CD4-positive, alpha-beta T cell treated with Interleukin-10 for 1 hour (primary cell): ENCODE measurements at regions not wholly inside any gene's neighbourhood (a gene's known extent, or its start where the extent isn't known, plus 50 kb on each side); places are given as distances from the start of the nearest gene placed in this dataset.

ENCODE experiments used
- DNase-seq: peaks from one replicate; pipeline ENCODE4 v3.0.0-alpha.2; 2020

DNA sequence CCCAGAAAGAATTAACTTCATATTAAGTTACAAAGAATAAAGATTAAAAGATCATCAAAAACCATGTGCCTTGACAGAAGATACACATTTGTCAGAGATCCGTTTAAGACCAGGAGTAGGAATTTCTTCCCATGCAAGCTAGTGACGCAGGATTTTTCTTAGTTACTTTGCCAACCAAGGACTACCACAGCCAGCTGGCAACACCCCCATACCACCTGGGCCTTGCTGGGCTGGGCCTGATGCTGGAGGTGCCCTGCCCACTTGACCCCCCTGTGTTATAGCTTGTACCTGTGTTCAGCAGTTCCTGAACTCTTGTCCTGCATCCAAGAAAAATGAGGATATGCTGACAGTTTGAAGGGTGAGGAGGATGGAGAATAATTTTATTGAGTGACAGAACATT, 290.9 kb upstream of the SMC2 start:
- no peak for DNase-seq

DNA sequence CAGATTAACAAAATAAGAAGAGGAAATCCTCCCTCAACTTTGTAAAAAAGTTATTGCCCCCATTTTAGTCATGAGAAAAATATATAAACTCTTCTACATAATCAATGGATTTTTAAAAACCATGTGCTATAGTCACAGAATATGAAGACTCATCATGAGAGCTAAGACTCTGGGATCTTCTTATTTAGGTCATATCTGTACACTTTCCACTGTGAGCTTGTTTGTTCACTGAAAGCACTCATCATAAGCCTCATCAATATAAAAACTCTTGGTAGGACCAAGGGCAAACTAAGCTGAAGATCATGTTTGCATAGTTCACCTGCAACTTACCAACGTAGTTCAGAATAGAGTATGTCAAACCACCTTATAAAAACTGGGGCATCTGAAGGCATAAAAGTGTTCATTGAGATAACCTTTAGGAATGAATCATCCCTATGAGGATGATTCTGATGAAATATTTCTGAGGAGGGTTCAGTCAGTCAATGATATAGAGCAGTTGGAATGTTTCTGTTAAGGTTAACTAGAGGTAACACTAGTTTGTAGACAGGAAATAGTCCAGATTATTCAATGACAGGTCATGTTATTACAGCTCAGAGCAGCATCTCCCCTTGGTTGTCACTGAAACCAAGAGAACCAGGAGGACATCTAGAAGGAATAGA, 289.9 kb upstream of the SMC2 start:
- no peak for DNase-seq

DNA sequence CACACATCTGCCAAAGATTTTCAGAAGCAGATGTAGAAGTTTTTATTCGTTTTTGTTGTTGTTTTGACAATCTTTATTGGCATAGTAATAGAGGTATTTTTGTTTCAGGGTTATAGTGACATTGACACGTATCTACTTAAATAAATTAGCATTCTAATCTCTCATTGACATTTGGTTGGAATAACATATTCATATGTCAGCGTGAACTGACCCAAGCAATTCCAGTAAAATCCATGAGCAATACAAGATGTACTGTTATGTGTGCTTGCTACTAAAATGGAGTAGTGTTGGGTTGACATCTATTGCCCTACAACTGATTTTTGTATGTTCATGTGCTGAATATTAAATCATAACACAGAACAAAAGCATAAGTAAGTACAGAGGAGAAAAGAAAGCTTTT, 284.4 kb upstream of the SMC2 start:
- DNase-seq: no peak

DNA sequence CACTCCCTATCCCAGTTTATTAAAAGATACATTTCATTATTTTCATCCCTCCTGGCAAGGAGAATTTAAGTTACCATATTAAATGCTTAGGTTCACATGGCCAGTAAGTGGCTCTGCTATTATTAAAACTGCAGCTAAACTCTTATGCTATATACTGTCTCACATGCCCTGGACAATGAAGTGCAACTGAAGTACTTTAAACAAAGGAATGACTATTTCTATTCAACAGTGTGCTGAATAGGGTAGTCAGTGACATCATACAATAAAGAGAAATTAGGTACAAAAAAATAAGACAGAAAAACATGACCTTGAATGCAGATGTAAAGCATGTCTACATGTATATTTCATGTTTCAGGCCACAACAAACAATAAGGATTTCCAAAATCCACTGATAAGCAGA, 282.6 kb upstream of the SMC2 start:
- DNase-seq: no peak

DNA sequence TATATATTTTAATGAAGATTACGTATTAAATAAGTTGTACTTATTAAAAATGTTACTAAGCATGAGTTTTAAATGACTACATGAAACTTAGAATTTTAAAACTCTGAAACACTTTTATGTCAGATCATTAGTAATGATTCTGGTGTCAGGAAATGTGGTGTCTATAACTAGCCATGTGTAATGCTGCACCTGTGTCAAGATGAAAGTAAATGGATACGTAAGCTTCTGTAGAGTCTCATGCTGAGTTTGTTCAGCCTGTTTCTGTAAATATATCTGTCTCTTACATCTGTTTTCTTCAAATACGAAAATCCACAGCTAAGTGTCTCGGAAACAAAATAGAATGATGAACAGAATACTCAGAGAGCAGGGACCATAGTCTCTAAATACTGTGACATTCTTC, 278.0 kb upstream of the SMC2 start:
- DNase-seq: no peak

DNA sequence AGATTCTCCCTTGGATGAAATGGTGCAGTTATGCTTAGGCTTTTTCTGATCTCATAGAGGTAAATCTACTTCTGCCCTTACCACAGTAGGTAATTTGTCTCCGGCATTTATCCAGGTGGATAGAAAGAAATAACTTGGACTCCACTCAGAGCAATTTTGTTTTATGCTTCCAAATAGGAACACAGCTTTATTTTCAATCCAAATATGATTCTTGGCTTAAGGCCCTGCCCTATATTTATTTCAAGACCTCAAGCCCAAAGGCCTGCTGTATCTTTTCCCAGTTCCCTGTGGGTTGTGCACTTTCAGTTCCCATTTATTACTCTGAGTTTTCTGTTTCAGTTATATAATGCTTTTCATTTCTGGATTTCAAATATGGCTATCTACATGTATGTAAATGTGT, 274.2 kb upstream of the SMC2 start:
- DNase-seq: no peak

DNA sequence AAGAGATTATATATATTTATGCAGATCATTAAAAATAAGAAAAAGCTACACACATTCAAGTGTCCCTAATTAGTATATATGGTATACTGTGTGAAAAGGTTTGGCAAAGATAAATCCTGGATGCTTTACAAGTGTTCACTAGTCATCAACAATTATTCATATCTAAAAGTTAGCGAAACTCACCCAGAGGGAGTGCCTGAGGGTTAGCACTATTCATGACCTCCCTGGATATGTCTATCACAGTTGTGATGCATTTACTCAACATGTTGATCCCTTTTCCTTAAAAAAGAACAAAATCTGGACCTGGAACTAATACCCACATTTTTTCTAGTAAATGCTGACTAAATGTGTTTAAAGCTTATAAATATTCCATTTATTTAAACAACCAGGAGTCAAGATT, 273.0 kb upstream of the SMC2 start:
- no peak for DNase-seq

DNA sequence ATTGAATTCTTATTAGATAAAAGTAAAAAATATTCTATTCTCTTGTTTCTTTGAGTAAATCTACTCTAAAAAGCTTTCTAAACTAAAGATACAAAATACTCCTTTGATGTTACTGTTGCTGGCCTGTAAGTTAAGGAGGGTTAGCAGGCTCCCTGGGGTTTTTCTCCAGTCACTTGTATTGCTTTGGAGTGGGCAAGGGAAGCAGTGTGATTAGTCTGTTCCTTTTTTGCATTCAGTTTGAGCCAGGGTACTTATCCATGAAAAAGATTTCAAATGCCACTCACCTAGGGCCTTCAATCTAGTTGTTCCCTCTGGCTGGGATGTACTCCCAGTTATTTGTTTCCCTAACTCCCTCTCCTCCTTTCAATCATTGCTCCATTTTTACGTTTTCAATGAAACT, 256.2 kb upstream of the SMC2 start:
- no peak for DNase-seq

DNA sequence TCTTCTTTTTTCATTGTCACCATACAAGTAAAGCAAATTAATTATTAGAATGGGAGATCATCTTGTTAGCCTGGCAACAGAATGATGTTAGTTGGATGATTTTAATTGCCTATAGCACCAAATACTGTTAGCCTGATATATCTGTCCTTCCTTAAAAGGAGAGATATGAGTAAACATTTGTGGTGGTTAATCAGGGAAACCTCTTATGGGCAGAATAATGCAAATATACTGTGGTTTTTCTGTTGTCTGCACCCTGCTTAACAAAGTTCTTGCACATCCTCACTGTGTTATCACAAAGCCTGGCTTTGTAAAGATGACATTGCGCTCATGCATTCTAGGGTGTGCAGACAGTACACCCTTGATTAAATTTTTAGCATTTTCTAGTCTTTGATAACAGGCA, 254.9 kb upstream of the SMC2 start:
- DNase-seq: no peak

DNA sequence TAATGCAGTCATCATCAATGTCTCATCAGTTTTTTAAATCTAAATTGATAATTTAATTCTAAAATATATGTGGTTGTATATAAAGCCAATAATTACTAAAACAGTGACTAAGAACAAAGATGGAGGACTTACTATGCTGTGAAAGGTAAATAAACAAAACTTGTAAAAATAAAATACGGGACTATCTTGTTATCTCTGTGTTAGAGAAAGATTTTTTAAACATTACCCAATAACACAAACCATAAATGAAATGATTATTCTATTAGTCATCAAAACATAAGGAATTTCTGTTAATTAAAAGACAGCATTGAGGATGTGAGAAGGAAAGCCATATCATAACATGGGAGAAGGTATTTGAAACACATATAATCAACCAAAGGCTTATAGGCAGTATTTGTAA, 226.2 kb upstream of the SMC2 start:
- no peak for DNase-seq

DNA sequence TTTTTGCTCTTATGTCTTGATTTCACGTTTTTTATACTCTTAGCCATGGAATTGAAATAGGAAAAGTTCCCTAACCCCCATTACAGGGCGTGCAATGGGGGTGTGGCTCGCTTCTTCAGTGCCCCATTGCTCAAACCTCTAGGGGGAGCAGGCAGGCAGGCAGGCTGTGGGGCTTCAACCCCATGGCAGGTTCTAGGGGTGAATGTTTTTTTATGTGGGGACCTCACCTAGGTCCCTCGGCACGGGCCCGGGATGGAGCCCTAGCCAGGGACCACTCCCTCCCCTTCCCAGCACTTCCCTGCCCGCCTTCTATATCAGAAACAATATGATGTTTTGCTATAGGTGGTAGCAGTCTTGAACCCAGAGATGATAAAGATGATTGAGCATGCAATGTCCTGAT, 221.3 kb upstream of the SMC2 start:
- no peak for DNase-seq

DNA sequence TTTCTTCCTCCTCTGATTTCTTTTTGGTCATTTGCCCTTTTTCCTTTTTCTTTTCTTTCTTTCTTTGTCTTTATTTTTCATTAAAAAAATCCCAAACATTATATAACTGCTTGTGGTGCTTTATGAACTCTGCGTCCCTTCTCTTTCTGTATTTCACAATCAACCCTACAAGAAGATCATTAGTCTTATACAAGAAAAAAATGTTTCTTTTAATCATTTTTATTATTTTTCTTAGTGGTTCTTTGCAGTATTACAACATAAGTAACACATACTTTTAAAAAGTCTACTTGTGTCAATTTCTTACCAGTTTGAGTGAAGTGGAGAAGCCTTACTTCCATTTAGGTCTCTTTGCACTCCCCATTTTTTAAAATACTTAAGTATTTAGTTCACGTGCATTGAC, 212.7 kb upstream of the SMC2 start:
- DNase-seq: no peak

DNA sequence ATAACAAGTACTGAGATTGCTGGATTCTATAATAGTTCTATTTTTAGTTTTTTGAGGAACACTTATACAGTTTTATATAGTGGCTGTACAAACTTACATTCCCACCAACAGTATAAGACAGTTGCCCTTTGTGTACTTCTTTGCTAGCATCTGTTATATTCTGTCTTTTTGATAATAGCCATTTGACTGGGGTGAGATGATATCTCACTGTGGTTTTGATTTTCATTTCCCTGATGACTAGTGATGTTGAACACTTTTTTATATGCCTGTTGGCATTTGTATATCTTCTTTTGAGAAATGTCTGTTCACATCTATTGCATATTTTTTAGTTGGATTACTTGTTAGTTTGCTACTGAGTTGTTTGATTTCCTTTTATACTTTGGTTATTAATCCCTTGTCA, 204.1 kb upstream of the SMC2 start:
- no peak for DNase-seq

DNA sequence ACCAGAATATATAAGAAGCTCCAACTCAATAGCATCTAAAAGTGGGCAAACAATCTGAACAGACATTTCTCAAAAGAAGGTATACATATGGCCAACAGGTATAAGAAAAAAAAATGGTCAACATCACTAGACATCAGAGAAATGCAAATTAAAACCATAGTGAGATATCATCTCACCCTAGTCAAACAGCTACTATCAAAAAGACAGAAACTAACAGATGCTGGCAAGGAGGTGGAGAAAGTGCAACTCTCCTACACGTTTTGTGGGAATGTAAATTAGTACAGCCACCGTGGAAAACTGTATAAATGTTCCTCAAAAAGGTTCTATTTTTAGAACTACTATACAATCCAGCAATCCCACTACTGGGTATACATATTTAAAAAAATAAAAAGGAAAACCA, 199.9 kb upstream of the SMC2 start:
- no peak for DNase-seq

DNA sequence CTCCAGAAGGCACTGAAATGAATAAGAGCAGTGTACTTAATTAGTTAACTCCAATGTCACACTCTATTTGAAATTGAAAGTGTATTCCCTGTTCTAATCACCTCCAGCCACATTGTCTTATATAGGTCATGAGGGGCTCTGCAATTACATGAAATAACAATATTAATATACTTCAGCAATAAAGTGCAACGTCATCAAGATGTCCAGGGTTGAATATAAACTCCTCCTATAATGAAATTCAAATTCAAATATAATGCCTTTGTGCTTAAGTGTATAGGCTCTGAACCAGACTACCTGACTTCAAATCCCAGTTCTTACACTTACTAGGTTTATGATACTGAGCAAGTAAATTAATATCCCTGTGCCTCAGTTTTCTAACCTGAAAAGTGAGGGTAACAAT, 195.6 kb upstream of the SMC2 start:
- no peak for DNase-seq

DNA sequence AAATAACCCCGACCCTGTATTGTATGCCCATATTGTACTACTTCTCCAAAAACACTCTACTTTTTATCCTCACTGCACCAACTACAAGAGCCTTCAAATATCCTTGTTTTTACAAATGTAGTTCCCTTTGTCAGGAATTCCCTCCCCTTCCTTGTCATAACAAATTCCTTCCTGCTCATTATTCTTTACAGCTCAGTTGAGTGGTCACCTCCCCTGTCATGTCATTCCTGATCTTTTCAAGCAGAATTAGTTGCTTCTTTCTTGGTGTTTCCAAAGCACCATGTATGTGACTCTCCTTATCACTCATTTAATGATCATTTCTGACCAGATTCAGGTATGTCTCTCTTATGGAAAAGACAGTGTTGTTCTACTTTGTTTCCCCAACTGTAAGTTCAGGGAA, 194.2 kb upstream of the SMC2 start:
- no peak for DNase-seq

DNA sequence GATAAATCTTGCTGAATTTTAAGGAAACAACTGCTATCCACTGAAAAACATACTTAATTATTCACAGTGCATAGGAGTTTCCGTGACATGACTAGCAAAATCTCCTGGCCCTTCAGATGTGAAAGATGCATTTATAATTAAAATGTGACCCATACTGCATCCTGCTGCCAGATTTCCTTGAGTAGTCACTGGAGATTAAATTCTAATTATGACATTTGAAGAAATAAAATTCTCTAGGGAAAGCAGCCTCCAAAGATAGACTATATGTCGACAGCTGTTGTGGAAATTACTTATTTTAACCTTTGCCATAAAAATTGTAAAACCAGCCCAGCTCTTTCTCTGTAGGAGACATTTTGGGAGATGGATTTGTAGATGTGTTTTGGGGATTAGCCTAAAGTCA, 193.6 kb upstream of the SMC2 start:
- DNase-seq: no peak

DNA sequence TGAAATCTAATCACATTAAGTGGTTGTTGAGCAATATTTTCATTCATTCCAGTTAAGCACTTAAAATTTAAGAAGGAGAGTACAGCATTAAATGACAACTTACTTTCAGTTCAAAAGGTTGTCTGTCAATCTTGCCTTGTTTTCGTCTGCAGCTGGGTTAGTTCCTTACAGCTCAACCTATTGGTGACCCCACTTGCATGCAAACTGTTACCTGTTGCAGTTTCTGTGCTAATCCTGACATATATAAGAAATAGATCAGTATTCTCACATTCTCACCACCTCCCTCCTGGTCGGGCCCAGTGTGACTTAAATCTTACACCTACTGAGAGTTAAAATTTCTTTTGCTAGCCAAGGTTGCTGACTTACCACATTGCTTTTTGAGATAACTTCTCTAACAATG, 191.8 kb upstream of the SMC2 start:
- no peak for DNase-seq

DNA sequence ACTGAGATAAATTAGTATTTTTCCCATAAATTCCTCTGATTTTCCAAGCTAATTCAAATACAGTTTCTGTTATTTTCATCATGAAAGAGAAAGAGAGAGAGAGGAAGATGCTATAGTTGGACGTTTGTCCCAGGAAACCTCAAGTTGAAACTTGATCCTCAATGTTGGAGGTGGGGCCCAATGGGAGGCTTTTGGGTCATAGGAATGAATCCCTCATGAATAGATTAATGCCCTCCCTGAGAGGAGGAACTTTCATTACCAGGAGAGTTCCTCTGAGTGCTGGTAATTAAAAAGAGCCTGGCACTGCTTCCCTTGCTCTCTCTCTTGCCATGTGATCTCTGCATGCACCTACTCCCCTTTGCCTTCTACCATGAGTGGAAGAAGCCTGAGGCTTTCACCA, 189.9 kb upstream of the SMC2 start:
- no peak for DNase-seq

DNA sequence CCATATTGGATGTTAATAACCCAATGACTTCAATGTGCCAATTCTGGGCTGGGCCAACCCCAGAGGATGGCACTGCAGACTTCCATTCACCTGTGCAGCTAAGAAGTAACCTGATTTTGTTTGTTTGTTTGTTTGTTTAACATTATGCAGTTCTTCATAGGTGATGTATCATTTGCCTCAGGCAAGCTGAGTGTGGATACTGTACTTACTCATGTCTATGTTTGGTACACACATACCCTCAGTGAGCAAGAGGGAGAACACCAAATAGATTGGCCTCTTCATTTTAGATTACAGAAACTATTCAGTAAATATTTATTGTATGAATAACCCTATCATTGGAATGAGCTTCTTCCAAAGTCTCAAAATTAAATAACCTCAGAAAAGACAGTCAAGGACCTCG, 180.2 kb upstream of the SMC2 start:
- no peak for DNase-seq

DNA sequence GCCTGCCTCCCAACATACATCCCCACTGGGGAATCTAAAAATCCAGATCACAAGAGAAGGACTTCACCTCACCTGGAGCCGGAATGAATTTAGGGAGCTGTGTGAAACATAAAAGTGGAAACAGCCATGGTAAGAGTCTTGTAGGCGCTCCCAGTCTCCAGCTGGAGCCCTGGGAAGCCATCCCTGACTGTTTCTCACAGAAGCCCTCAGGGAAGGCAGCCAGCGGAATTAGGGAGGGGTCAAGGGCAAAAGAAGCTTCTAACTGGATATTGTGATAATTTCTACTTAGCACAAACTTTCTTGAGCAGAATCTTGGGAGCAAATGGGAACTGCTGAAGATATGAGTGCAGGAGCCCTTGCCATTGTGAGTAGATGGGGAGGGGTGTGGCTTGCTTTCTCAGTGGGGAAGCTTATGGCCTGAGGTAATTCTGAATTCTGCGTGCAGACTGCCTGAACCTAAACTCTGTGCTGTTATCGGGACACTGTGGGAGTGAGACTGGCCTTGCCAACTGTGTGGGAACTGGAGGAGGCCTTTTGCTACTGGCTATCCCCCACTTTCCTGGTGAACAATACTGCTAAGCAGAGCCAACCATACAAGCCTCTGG, 174.4 kb upstream of the SMC2 start:
- no peak for DNase-seq

DNA sequence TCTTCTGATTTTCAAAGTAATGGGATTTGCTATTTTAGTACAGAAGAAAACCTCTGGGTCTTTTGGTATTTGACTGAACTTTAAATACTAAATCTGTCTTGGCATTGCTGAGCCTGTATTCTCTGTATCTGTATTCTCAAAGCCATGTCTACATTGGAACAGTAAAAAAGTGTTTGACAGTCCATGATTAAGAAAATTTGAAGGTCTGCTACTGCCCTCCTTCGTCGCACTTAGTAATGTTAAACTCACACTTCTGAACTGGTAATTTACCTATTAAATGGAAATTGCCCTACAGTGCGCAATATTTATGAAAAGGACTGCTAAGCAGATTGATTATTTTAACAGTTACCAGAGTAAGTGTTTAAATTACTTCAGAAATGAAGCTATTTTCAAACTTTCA, 165.7 kb upstream of the SMC2 start:
- no peak for DNase-seq

DNA sequence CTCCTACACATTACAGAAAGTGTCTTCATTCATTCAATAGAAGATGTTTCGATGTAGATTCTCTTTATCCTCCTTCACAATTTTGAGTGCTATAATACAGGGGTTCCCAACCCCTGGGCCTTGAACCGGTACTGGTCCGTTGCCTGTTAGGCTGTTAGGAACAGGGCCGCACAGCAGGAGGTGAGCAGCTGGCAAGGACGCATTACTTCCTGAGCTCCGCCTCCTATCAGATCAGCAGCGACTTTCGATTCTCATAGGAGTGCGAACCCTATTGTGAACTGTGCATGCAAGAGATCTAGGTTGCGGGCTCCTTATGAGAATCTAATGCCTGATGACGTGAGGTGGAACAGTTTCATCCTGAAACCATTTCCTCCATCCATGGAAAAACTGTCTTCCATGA, 153.0 kb upstream of the SMC2 start:
- no peak for DNase-seq

DNA sequence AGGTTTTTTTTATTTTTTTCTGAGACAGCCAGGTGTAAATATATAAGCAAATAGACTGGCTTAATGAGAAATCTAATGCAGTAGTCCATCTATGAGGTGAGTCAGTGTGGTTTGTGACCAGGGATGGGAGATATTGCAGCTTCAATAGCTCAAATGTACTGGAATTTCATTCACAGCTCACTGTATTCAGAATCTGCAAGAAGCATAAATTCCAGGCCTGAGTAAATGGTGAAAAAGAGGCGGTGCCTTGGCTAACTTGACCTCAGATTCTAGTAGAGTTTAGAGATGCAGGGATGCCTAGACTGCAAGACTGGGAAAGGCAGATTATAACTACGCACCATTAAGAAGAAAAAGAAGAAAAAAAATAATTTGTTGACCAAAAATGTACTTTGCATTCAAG, 151.9 kb upstream of the SMC2 start:
- DNase-seq: no peak

DNA sequence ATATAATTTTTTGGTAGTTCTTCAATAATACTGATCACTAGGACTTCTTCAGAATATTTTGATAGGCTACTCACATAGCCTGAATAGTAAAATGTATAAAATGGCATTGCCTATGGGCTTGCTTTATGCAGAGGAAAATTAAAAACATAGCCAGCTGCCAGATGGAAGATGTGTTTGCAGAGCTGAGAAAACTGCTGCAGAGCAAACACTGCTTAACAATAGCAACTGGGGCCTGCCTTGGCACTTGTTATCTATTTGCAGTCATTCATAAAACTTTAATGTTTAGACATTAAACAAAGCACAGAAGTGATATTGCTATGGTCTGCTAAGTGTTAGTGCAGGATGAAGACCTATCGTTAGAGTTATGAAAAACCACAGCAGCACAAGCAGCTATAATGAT, 151.5 kb upstream of the SMC2 start:
- DNase-seq: no peak

DNA sequence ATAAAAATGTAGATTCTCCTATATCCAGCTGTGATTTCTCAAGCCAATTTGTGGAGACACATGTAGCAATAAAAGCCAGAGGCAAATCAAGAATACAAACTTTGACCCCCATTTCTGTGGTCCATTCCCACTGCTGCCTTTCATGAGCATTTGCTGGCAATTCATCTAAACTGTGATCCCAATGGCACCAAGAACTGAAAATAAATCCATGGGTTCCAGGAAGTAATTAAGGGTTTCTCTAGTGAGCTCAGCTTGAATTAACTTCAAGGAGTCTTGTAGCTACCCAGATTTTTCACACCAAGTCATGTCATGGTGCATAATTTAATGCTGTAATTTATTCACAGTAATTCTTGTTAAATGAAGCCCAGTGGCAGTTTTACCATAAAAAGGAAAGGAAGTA, 145.0 kb upstream of the SMC2 start:
- no peak for DNase-seq
